NCI-H146 treated with DMSO at 0.1 percent for 48 hours (cell line): ENCODE measurements at regions not wholly inside any gene's neighbourhood (a gene's known extent, or its start where the extent isn't known, plus 50 kb on each side); places are given as distances from the start of the nearest gene placed in this dataset.
"Not testable (repeated sequence)": the region's sequence is repeated elsewhere in the genome, so short reads cannot be mapped to it uniquely, and the experiment has no call there.

ENCODE experiments used
- DNase-seq: peaks from one replicate; lab custom pipeline; 2025; ENCODE audit not compliant: unreplicated experiment; lab: John Stamatoyannopoulos, UW

DNA sequence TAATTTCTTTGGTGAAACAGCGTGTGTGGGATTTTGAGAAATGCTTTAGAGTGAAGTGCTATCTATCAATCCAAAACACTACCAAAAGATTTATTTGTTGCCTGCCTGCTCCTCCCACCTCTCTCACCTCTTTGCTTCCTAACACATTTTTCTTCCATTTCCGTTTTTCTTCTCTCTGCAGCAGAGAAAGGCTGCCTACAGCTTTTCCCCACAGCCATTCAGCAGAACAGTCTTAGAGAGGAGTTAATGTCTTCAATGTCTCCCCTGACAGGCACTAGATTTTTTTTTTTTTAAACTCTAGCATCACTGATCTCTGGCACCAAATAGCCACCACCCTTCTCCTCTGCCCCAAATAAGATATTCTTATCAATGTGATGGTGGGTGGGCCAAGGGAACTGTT, 327.8 kb upstream of the MAN1A1 start:
- DNase-seq, result no peak

DNA sequence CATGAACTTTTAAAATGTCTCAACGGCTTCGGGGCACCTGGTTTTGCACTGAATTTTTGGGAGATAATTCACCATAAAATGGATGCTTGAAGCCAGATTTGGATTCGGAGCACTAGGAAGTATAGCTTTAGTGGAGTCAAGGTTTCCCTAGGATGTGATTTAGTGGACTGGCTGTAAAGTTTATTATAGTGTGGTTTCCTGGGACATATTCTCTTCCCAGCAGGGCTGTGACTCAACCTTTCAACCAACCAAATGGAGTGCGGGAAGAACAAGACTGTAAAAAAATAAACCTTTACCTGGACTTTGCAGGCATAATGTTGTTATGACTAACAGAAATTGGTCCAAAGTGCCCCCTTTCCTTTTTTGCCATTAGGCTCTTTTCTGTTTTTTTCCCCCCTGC, 327.4 kb upstream of the MAN1A1 start:
- no peak for DNase-seq

DNA sequence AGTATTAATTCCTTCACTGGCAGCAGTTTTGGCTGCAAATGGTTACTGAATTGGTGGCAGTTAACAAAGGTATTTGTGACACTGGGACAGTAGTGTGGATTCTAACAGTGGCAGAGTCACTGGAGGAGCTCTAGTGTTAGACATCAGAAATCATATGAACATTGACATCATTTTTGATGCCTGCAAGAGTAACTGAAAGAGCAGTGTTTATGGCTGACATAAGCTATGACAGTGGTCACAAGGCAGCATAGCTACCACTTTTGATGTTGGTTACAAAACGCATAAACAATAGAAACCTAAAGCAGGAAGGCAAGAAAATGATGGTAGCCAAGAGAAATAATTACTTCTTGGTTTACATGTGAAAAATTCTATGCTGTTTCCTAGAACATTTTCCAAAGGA, 326.7 kb upstream of the MAN1A1 start:
- no peak for DNase-seq

- DNase-seq, result no peak
Measured at GRCh38 chr6:119673741-119674140, 324.2 kb upstream of the MAN1A1 start.

DNA sequence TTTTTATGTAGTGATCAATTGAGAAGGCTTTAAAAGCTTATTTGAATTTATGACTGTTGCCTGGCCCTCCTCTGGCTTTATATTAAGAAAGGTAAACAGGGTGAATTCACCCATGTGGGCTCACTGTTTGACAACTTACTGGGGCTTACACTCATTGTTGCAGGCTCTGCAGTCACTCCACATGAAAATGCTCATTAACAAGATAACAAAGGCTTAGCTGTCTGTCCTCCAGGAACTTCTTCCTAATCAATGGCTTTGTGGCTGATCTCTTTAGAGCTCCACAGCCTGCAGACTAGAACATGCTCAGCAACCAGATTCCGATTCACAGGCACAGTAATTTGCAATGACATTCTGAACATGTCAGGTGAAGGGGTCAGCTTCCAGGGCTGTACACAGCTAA, 323.2 kb upstream of the MAN1A1 start:
- no peak for DNase-seq

DNA sequence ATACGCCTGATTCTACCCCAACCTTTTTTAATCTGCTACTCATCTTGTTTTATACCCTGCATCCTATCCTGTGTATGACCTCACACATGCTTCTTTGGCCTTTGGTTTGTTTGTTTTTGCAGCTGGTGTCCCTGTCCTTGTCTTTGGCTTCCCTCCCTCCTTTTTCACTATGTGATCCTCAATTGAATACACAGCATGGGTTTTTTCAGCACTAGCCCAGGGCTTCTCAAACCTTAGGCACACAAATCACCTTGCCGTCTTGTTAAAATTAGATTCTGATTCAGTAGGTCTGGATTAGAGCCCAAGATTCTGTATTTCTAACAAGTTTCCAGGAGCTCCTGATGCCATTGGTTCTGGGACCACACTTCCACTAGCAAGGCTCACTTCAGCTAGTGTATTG, 321.5 kb upstream of the MAN1A1 start:
- no peak for DNase-seq

GRCh38 chr6:119669221-119669620, 319.7 kb upstream of the MAN1A1 start:
- DNase-seq, result no peak

- not testable (repeated sequence) for DNase-seq
Measured at GRCh38 chr6:119665432-119665831, 315.9 kb upstream of the MAN1A1 start.

DNA sequence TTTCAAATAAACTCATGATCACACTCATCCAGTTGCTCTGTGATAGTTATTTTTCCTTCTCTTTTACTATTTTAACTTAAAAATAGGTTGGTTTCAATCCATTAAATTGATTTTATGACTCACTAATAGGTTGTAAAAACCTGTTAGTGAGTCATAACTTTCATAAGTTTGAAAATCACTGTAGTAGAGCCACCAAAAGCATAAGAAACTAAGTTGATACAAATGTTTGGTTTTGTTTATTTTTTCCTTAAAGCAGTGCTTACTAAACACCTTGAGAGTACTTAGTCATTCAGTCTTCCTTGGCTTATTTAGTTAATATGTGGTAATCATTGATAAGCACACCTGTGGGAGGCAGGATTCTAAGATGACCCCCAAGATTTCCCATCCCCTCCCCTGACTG, 312.1 kb upstream of the MAN1A1 start:
- no peak for DNase-seq

GRCh38 chr6:119661078-119661477, 311.5 kb upstream of the MAN1A1 start:
- DNase-seq, result no peak

- DNase-seq, result no peak
Measured at GRCh38 chr6:119658917-119659316, 309.4 kb upstream of the MAN1A1 start.

DNA sequence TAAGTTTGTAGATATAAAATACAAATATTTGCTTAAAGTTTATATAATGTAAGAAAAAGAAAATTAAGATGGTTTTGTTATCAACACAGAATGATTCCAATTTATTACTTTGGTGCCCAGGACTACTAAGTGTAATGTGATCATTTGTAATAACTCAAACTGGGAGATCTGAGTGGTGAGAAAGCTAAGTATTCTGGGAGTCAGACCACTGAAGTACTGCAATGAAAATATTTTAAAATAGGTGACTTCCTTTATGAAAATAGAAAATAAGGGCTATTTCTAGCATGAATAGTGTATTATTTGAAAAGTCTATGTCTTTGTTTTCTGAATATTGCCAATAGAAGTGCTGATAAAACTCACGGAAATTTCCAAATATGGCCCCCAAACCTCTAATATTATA, 305.6 kb upstream of the MAN1A1 start:
- DNase-seq, result no peak

DNA sequence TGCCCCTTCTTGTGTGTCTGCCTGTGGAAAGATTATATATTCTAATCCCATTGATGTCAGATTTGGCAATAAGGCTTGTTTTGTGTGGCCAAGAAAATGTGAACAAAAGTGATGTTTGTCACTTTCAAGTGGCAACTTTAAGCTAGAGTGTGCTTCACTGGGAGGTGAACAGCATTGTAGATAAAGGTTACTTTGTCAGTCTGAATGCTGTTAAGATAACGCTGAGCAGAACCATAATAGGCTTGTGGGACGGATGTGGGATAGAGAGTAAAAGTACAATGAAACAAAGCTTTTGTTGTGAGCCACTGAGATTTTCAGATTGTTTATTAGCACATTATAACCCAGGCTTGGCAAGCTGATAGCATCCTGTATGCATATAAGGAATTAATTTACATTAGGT, 303.8 kb upstream of the MAN1A1 start:
- no peak for DNase-seq

DNA sequence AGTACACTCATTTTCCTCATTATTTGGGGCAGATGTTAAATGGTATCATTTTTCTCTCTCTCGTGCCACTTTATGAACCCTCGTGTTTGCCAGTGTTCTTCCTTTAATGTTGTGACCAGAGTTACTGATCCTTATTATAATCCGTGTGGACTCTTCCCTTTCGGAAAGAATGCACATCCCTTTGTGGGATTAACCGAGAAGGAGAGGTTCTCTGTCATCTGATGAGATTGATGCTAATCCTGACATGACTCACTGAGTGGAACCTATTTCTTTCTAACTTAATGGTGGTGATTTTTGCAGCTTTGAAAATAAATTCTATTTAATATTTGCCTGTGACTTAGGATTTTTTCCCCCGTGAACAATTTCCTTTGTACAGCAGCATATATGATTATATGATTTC, 300.0 kb upstream of the MAN1A1 start:
- DNase-seq, result no peak

GRCh38 chr6:119647309-119647708, 297.7 kb upstream of the MAN1A1 start:
- no peak for DNase-seq

DNA sequence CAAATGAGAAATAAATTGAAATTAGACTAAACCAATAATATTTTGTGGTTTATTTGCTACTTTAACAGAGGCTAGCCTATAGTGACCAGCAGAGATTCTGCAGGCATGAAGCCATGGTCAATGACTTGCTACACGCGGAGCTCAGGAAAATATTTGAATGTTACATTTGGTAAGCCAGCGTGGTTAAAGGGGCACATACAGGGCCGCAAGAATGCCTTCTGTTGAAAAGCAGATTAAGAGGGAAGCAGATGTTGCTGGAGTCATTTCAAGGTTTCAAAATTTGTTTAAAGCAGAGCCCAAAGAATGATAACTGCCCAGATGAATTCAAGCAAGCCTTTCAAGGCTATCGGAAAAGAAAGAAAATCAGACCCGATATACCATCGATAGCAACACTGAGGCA, 294.3 kb upstream of the MAN1A1 start:
- DNase-seq, result no peak

GRCh38 chr6:119637768-119638167, 288.2 kb upstream of the MAN1A1 start:
- DNase-seq, result no peak

GRCh38 chr6:119636060-119636459, 286.5 kb upstream of the MAN1A1 start:
- no peak for DNase-seq

- no peak for DNase-seq
Measured at GRCh38 chr6:119633461-119633860, 283.9 kb upstream of the MAN1A1 start.

DNA sequence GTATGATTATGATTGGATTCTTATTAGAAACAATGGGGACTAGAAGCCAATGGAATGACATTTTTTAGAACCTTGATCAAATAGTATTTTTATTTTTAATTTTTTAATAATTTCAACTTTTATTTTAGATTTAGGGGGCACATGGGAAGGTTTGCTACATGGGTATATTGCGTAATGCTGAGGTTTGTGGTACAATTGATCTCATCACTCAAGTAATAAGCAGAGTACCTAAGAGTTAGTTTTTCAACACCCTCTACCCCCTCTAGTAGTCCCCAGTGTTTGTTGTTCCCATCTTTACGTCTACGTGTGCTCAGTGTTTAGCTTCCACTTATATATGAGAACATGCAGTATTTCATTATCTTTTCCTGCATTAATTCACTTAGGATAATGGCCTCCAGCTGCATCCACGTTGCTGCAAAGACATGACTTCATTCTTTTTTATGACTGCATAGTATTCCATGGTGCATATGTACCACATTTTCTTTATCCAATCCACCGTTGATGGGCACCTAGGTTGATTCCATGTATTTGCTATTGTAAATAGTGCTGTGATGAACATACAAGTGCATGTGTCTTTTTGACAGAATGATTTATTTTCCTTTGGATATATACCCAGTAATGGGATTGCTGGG, 281.1 kb upstream of the MAN1A1 start:
- no peak for DNase-seq

GRCh38 chr6:119628691-119629594, 279.4 kb upstream of the MAN1A1 start:
- no peak for DNase-seq

- DNase-seq, result no peak
Measured at GRCh38 chr6:119627908-119628669, 278.5 kb upstream of the MAN1A1 start.
